ENCODE measurements at regions not wholly inside any gene's neighbourhood (a gene's known extent, or its start where the extent isn't known, plus 50 kb on each side); places are given as distances from the start of the nearest gene placed in this dataset.

- TF ChIP-seq CTCF (IDR thresholded peaks at IDR 0.05): no peak
- TF ChIP-seq POLR2AphosphoS5 (IDR thresholded peaks at IDR 0.05): no peak
- no peak for TF ChIP-seq POLR2A (IDR thresholded peaks at IDR 0.05)
- no peak for TF ChIP-seq EP300 (IDR thresholded peaks at IDR 0.05)
Measured at GRCh38 chr6:37559050-37559449, 59.4 kb upstream of the CCDC167 start.
